DMS53 treated with DMSO at 0.1 percent for 48 hours (cell line): ENCODE measurements at regions not wholly inside any gene's neighbourhood (a gene's known extent, or its start where the extent isn't known, plus 50 kb on each side); places are given as distances from the start of the nearest gene placed in this dataset.
"Not testable (repeated sequence)": the region's sequence is repeated elsewhere in the genome, so short reads cannot be mapped to it uniquely, and the experiment has no call there.

Experiments used
- DNase-seq: peaks from one replicate; lab custom pipeline; 2025; ENCODE audit not compliant: unreplicated experiment; lab: John Stamatoyannopoulos, UW

GRCh38 chr6:20263059-20263458 lies 50.8 kb upstream of the MBOAT1 start:
- DNase-seq = no peak

GRCh38 chr6:20265842-20266241 lies 53.6 kb upstream of the MBOAT1 start:
- no peak for DNase-seq

- peak; percentile 26 for DNase-seq
Observed at GRCh38 chr6:20266851-20267608, 54.8 kb upstream of the MBOAT1 start.

GRCh38 chr6:20269181-20269580 lies 56.9 kb upstream of the MBOAT1 start:
- DNase-seq = no peak

- no peak for DNase-seq
Observed at GRCh38 chr6:20271818-20272217, 59.5 kb upstream of the MBOAT1 start.

- no peak for DNase-seq
Observed at GRCh38 chr6:20274137-20274536, 61.9 kb upstream of the MBOAT1 start.

GRCh38 chr6:20275837-20276236 lies 63.6 kb upstream of the MBOAT1 start:
- DNase-seq = not testable (repeated sequence)

GRCh38 chr6:20277724-20278123 lies 65.5 kb upstream of the MBOAT1 start:
- DNase-seq = peak; percentile 3

GRCh38 chr6:20279051-20279450 lies 66.8 kb upstream of the MBOAT1 start:
- DNase-seq = no peak

GRCh38 chr6:20279608-20280287 lies 67.5 kb upstream of the MBOAT1 start:
- DNase-seq = no peak

GRCh38 chr6:20280288-20280621 lies 68.0 kb upstream of the MBOAT1 start:
- no peak for DNase-seq

GRCh38 chr6:20284672-20285071 lies 72.4 kb upstream of the MBOAT1 start:
- DNase-seq = no peak

- DNase-seq = no peak
Observed at GRCh38 chr6:20286968-20287565, 74.8 kb upstream of the MBOAT1 start.

GRCh38 chr6:20291764-20292580 lies 79.7 kb upstream of the MBOAT1 start:
- peak; percentile 57 for DNase-seq

GRCh38 chr6:20292905-20293304 lies 80.6 kb upstream of the MBOAT1 start:
- no peak for DNase-seq

GRCh38 chr6:20301256-20301655 lies 89.0 kb upstream of the MBOAT1 start:
- DNase-seq = no peak

GRCh38 chr6:20302168-20302567 lies 89.9 kb upstream of the MBOAT1 start:
- no peak for DNase-seq

- DNase-seq = no peak
Observed at GRCh38 chr6:20302702-20303251, 90.5 kb upstream of the MBOAT1 start.

- DNase-seq = no peak
Observed at GRCh38 chr6:20306491-20306890, 94.2 kb upstream of the MBOAT1 start.

- DNase-seq = no peak
Observed at GRCh38 chr6:20309186-20309585, 92.5 kb upstream of the E2F3 start.

- no peak for DNase-seq
Observed at GRCh38 chr6:20310185-20310584, 91.5 kb upstream of the E2F3 start.
